HG03039 (cell line): ENCODE measurements at regions not wholly inside any gene's neighbourhood (a gene's known extent, or its start where the extent isn't known, plus 50 kb on each side); places are given as distances from the start of the nearest gene placed in this dataset.

Experiments used
- ATAC-seq: cut with Tn5 transposase; IDR thresholded peaks from one replicate; pipeline ENCODE4 v1.9.1; 2021; ENCODE audit warnings: mild to moderate bottlenecking, moderate library complexity; ENCODE audit not compliant: unreplicated experiment

GRCh38 chr11:107151579-107151978 is 133.3 kb upstream of the GUCY1A2 start:
- ATAC-seq = no peak

GRCh38 chr11:107151158-107151557 is 132.9 kb upstream of the GUCY1A2 start:
- no peak for ATAC-seq

GRCh38 chr11:107140983-107141382 is 122.7 kb upstream of the GUCY1A2 start:
- no peak for ATAC-seq

- no peak for ATAC-seq
These were observed 121.1 kb upstream of the GUCY1A2 start for GRCh38 chr11:107139396-107139795.

GRCh38 chr11:107136892-107137291 is 118.6 kb upstream of the GUCY1A2 start:
- no peak for ATAC-seq

GRCh38 chr11:107131756-107132155 is 113.5 kb upstream of the GUCY1A2 start:
- no peak for ATAC-seq

- no peak for ATAC-seq
These were observed 104.7 kb upstream of the GUCY1A2 start for GRCh38 chr11:107123022-107123421.

GRCh38 chr11:107118025-107118720 is 99.9 kb upstream of the GUCY1A2 start:
- no peak for ATAC-seq

- no peak for ATAC-seq
These were observed 98.1 kb upstream of the GUCY1A2 start for GRCh38 chr11:107116358-107116757.

- ATAC-seq = no peak
These were observed 84.6 kb upstream of the GUCY1A2 start for GRCh38 chr11:107102692-107103477.

- no peak for ATAC-seq
These were observed 74.4 kb upstream of the GUCY1A2 start for GRCh38 chr11:107092667-107093066.

GRCh38 chr11:107078375-107078774 is 60.1 kb upstream of the GUCY1A2 start:
- no peak for ATAC-seq

- ATAC-seq = no peak
These were observed 58.6 kb upstream of the GUCY1A2 start for GRCh38 chr11:107076832-107077231.

GRCh38 chr11:107071129-107071528 is 52.9 kb upstream of the GUCY1A2 start:
- ATAC-seq = no peak
